T-cell (primary cell): ENCODE measurements at regions not wholly inside any gene's neighbourhood (a gene's known extent, or its start where the extent isn't known, plus 50 kb on each side); places are given as distances from the start of the nearest gene placed in this dataset.

Source experiments
- ATAC-seq, 4 experiments: fragments of 200-7000 bp in 3 of 4; fragments of 150-1000 bp in 1 of 4; cut with Tn5 transposase; replicated peaks in 1 of 4; 1 replicate in 3 of 4; 2 replicates in 1 of 4; pipeline ENCODE4 v1.10.0; 2021; ENCODE audit warnings: moderate library complexity in 3 of 4, mild to moderate bottlenecking in 2 of 4, moderate number of reproducible peaks in 1 of 4
- CTCF ChIA-PET, 2 donors: fragments of 300-600 bp; sonication (Branson Sonifier 250); formaldehyde crosslinking; loops; one replicate each; lab custom pipeline; 2022; ENCODE audit warnings: antibody characterized with exemption in 2 of 2; lab: Charles Lee
- POLR2A ChIA-PET, 2 donors: fragments of 300-600 bp; sonication (Branson Sonifier 250); formaldehyde crosslinking; loops; one replicate each; lab custom pipeline; 2022; ENCODE audit warnings: antibody characterized with exemption in 2 of 2; lab: Charles Lee
- DNase-seq, 35 experiments: peaks; one replicate each; pipeline versions ENCODE4 v3.0.0 to v3.0.0-alpha.2; 2013 to 2023
- H3K27ac ChIP-seq: one replicate; pipeline ENCODE4 v1.5.1; 2013; ENCODE audit warnings: low read length
- H3K27me3 ChIP-seq, 2 experiments: replicated peaks in 1 of 2; 1 replicate in 1 of 2; 2 replicates in 1 of 2; pipeline versions ENCODE4 v1.6.1 to v1.7.0; 2013; ENCODE audit warnings: low read length in 1 of 2, mixed read lengths in 1 of 2; ENCODE audit not compliant: control insufficient read depth in 2 of 2, insufficient read depth in 2 of 2; ENCODE audit errors: extremely low read depth in 1 of 2
- H3K36me3 ChIP-seq, 2 donors: 1 replicate in 1 of 2; 2 replicates in 1 of 2; pipeline versions ENCODE4 v1.6.1 to v1.7.0; 2013; ENCODE audit warnings: low read length in 1 of 2; ENCODE audit not compliant: control insufficient read depth in 2 of 2, insufficient read depth in 1 of 2; ENCODE audit errors: extremely low read depth in 1 of 2
- H3K4me1 ChIP-seq, 2 experiments: 1 replicate in 1 of 2; 2 replicates in 1 of 2; pipeline versions ENCODE4 v1.6.1 to v1.7.0; 2013; ENCODE audit warnings: low read length in 2 of 2, mixed read lengths in 1 of 2; ENCODE audit not compliant: insufficient read depth in 2 of 2, control insufficient read depth in 1 of 2; ENCODE audit errors: extremely low read depth in 1 of 2
- H3K4me3 ChIP-seq, 2 donors: 1 replicate in 1 of 2; 2 replicates in 1 of 2; pipeline versions ENCODE4 v1.5.1 to v1.7.0; 2013; ENCODE audit warnings: mild to moderate bottlenecking in 2 of 2, low read length in 1 of 2, moderate library complexity in 1 of 2; ENCODE audit not compliant: control insufficient read depth in 1 of 2; ENCODE audit errors: extremely low read depth in 1 of 2
- H3K9me3 ChIP-seq: 2 replicates; pipeline ENCODE4 v1.7.0; 2013
- H3K27ac Mint-ChIP-seq, 2 donors: one replicate each; pipeline ENCODE4 v1.8.0; 2020 to 2021; ENCODE audit warnings: mild to moderate bottlenecking in 2 of 2, mixed read lengths in 2 of 2
- H3K27me3 Mint-ChIP-seq, 2 donors: one replicate each; pipeline ENCODE4 v1.8.0; 2021 to 2022; ENCODE audit warnings: mixed read lengths in 2 of 2
- H3K36me3 Mint-ChIP-seq: one replicate; pipeline ENCODE4 v1.8.0; 2021; ENCODE audit warnings: mixed read lengths
- H3K4me1 Mint-ChIP-seq, 3 donors: one replicate each; pipeline ENCODE4 v1.8.0; 2020 to 2022; ENCODE audit warnings: mixed read lengths in 3 of 3, mild to moderate bottlenecking in 1 of 3
- H3K4me3 Mint-ChIP-seq, 3 donors: one replicate each; pipeline ENCODE4 v1.8.0; 2020 to 2022; ENCODE audit warnings: mild to moderate bottlenecking in 3 of 3, mixed read lengths in 3 of 3, moderate library complexity in 3 of 3
- H3K9me3 Mint-ChIP-seq, 3 donors: one replicate each; pipeline ENCODE4 v1.8.0; 2020 to 2022; ENCODE audit warnings: mixed read lengths in 3 of 3
- WGBS: methylation state at CpG from one replicate; pipeline ENCODE4 v1.1.5; 2013; ENCODE audit warnings: missing lambda C conversion rate; ENCODE audit not compliant: insufficient coverage; 5-methylcytosine and 5-hydroxymethylcytosine counted together

DNA sequence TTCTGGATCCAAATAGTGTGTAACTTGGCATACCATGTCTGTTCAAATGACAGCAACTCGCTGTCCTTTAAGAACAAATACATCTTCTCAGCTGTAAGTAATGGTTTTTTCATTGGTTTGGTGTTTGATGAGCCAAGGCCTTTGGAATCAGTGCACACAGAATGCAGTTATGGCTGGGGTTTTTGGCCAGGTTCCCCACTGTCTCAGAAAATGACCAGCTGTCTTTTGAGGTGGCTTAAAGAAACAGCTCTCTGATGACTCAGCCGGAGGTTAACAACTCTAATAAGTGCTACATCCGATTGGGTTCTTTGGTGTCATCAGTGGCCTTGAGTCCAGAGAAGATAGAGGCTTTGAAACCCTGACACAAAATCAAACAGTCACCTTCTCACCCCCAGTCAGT lies 688.4 kb downstream of the REEP3 start:
- Mint-ChIP-seq H3K27ac (no peak overlapping the region), H3K4me1 (no peaks in the 10 kb centered on the region), H3K27me3 (no peaks in the 10 kb centered on the region), H3K9me3 (peaks cover 4 to 22% (median 10%) of the 10 kb centered on the region in 3 donors), H3K4me3 (no peak overlapping the region), H3K36me3 (no peaks in the 10 kb centered on the region)
- no peaks in the 10 kb centered on the region for H3K36me3 ChIP-seq
- H3K9me3 ChIP-seq: peaks cover 4% of the 10 kb centered on the region
- no CpG with 5 or more reads among the region's 3 CpGs for WGBS
- DNase-seq: no peak
- no peaks in the 10 kb centered on the region for H3K27me3 ChIP-seq
- CTCF ChIA-PET: no interaction called here
- H3K4me1 ChIP-seq: no peaks in the 10 kb centered on the region
- no peak for ATAC-seq
- H3K27ac ChIP-seq: no peak overlapping the region
- POLR2A ChIA-PET: no interaction called here
- no peak overlapping the region for H3K4me3 ChIP-seq

DNA sequence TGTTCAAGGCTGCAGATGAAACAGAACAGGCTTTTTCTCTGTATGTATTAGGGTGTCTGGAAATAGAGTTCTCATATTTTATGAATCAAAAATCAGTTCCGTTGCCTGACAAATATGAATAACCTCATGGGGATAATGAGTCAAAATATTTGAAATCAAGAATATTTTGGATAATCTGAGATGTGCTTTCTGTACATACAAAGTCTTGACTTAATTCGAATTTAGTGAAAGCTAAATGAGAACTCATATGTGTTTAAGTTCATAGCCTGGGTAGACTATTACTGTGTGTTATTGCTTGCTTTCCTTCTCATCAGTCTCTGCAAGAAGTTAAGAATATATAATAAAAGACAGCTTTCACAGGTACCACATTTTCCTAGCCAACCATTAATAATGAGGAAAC lies 689.0 kb downstream of the REEP3 start:
- Histone ChIP-seq H3K36me3 (no peaks in the 10 kb centered on the region), H3K27me3 (no peaks in the 10 kb centered on the region), H3K27ac (no peak overlapping the region), H3K4me1 (no peaks in the 10 kb centered on the region), H3K9me3 (peaks cover 4% of the 10 kb centered on the region), H3K4me3 (no peak overlapping the region)
- ChIA-PET POLR2A (no interaction called here), CTCF (no interaction called here)
- Mint-ChIP-seq H3K4me3 (no peak overlapping the region), H3K27me3 (no peaks in the 10 kb centered on the region), H3K36me3 (no peaks in the 10 kb centered on the region), H3K9me3 (peaks cover 4 to 20% (median 10%) of the 10 kb centered on the region in 3 donors), H3K4me1 (no peaks in the 10 kb centered on the region), H3K27ac (no peak overlapping the region)
- ATAC-seq: no peak
- DNase-seq: no peak
- WGBS: no CpG with 5 or more reads among the region's 2 CpGs

DNA sequence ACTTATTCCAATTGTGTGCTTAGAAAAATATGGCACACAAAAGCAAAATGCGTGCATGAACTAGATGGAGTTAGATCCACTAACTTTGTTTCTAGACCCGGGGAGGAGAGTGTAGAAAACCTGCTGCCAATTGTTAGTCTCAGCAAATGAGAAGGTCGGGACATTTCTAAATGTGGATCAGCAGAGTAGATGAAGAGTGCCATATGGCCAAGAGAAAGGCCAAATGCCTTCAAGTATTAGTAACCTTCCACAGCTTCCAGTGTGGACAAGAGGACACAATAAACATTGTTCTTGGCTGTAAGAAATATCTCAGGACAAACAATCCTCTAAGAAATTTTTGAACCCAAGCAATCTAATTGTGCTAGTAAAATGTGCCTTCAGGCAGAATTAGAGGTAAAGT lies 690.3 kb downstream of the REEP3 start:
- H3K9me3 Mint-ChIP-seq: peaks cover 4 to 20% (median 10%) of the 10 kb centered on the region in 3 donors
- no peak overlapping the region for H3K27ac Mint-ChIP-seq
- no peaks in the 10 kb centered on the region for H3K36me3 Mint-ChIP-seq
- H3K27me3 ChIP-seq: no peaks in the 10 kb centered on the region
- H3K4me3 Mint-ChIP-seq: no peak overlapping the region
- ChIA-PET POLR2A (no interaction called here), CTCF (no interaction called here)
- no peak overlapping the region for H3K27ac ChIP-seq
- DNase-seq (no peak), ATAC-seq (no peak)
- H3K27me3 Mint-ChIP-seq: no peaks in the 10 kb centered on the region
- H3K4me1 Mint-ChIP-seq: no peaks in the 10 kb centered on the region
- no peak overlapping the region for H3K4me3 ChIP-seq
- WGBS: 85% methylated on average over 2 of the region's 3 CpGs
- peaks cover 4% of the 10 kb centered on the region for H3K9me3 ChIP-seq
- H3K4me1 ChIP-seq: no peaks in the 10 kb centered on the region
- H3K36me3 ChIP-seq: no peaks in the 10 kb centered on the region

DNA sequence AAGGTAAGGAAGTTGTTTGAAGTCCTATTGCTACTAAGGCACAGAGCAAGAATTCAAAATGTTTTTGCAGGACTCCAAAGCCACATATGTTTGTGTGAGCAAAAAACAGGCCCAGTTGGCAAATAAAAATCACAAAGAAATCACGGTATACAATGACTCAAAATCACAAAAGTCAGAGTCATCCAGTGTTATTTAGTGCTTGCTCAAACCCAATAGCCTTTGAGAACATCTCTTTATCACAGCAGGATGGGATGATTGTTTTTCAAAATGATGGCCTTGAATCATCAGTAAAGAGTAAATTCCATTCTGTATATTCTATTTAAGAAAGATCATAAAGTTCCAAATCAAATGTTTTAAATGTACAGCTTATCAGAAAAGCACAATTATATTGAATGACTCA lies 693.9 kb downstream of the REEP3 start:
- no peaks in the 10 kb centered on the region for H3K4me1 Mint-ChIP-seq
- ChIA-PET POLR2A (no interaction called here), CTCF (no interaction called here)
- H3K36me3 ChIP-seq: no peaks in the 10 kb centered on the region
- no peaks in the 10 kb centered on the region for H3K36me3 Mint-ChIP-seq
- H3K27me3 ChIP-seq: no peaks in the 10 kb centered on the region
- no peak overlapping the region for H3K27ac Mint-ChIP-seq
- H3K27ac ChIP-seq: no peak overlapping the region
- no peak for ATAC-seq
- no peaks in the 10 kb centered on the region for H3K27me3 Mint-ChIP-seq
- H3K9me3 ChIP-seq: peaks cover 4% of the 10 kb centered on the region
- no peak overlapping the region for H3K4me3 ChIP-seq
- H3K4me3 Mint-ChIP-seq: no peak overlapping the region
- H3K9me3 Mint-ChIP-seq: peaks cover 0 to 7% (median 6%) of the 10 kb centered on the region in 3 donors
- no peaks in the 10 kb centered on the region for H3K4me1 ChIP-seq
- 60% methylated on average over 1 of the region's 1 CpG for WGBS
- DNase-seq: no peak

DNA sequence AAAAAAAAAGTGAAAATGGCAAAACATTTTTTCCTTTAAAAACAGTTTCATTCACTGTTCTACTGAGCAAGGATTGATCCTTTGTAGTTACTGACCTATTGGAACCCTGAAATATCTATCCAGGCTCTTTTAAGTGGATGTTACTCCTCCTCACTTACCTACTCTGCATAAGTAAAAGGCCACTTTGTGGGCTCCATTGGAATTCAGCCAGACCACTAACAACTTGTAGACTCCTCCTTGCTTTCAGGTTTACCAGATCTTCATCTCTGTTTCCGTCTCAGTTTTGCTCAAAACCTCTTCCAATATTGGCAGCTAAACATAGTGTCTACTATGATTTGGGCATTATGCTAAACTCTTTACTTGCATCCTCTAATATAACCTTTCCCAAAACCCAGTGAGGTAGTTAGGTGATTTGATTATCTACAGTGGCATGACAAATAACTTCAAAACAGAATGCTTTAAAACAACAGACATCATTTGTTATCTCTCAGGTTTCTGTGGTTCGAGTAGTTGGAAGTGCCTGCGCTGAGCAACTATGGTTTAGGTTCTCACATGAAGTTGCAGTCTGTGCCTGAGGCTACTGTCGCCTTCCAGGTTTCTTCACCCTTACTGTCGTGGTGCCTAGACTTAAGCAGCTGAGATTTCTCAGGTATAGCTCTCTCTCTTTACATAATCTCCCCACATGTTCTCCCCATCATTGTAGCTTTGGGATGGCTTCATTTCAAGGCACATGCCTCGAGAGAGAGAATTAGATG lies 698.2 kb downstream of the REEP3 start:
- Histone ChIP-seq H3K4me1 (no peaks in the 10 kb centered on the region), H3K27me3 (no peaks in the 10 kb centered on the region), H3K36me3 (no peaks in the 10 kb centered on the region), H3K9me3 (no peaks in the 10 kb centered on the region), H3K27ac (no peak overlapping the region), H3K4me3 (no peak overlapping the region)
- Mint-ChIP-seq H3K27me3 (no peaks in the 10 kb centered on the region), H3K27ac (no peak overlapping the region), H3K9me3 (peaks cover 7 to 11% (median 9%) of the 10 kb centered on the region in 3 donors), H3K4me1 (no peaks in the 10 kb centered on the region), H3K4me3 (no peak overlapping the region), H3K36me3 (no peaks in the 10 kb centered on the region)
- DNase-seq (no peak), ATAC-seq (no peak)
- CTCF ChIA-PET: no interaction called here
- 82% methylated on average over 3 of the region's 6 CpGs for WGBS
- POLR2A ChIA-PET: no interaction called here

DNA sequence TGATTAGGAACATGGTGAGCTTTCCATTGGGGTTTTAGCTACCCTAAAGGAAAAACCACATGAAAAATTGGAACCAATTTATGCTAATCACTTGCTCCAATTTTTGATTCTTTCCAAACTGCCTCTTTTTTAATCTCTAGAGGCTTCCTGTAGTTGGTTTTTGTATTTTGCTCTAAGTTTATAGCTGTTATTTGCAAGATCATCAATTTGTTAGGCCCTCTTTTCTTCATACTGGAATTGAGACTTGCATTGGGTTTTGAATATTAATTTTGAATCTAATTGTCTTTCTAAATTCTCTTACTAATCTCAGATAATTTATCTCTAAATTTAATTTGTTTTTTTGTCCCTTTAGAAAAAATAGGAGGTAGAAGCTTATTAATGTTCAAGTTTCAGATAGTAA lies 713.3 kb downstream of the REEP3 start:
- H3K4me1 ChIP-seq: no peaks in the 10 kb centered on the region
- H3K27me3 Mint-ChIP-seq: no peaks in the 10 kb centered on the region
- peaks cover 0 to 19% (median 0%) of the 10 kb centered on the region in 3 donors for H3K9me3 Mint-ChIP-seq
- DNase-seq: no peak
- no peak overlapping the region for H3K27ac ChIP-seq
- no peaks in the 10 kb centered on the region for H3K4me1 Mint-ChIP-seq
- H3K4me3 Mint-ChIP-seq: no peak overlapping the region
- H3K27me3 ChIP-seq: no peaks in the 10 kb centered on the region
- H3K27ac Mint-ChIP-seq: no peak overlapping the region
- no peak overlapping the region for H3K4me3 ChIP-seq
- H3K9me3 ChIP-seq: no peaks in the 10 kb centered on the region
- ChIA-PET POLR2A (no interaction called here), CTCF (interaction anchor here in 1 of 2 donors (0.7 kb wide), 1 partner anchor 386 kb away, joined by 3 read pairs; no protein-coding TSS in a partner anchor)
- no peaks in the 10 kb centered on the region for H3K36me3 Mint-ChIP-seq
- ATAC-seq: no peak
- no peaks in the 10 kb centered on the region for H3K36me3 ChIP-seq

DNA sequence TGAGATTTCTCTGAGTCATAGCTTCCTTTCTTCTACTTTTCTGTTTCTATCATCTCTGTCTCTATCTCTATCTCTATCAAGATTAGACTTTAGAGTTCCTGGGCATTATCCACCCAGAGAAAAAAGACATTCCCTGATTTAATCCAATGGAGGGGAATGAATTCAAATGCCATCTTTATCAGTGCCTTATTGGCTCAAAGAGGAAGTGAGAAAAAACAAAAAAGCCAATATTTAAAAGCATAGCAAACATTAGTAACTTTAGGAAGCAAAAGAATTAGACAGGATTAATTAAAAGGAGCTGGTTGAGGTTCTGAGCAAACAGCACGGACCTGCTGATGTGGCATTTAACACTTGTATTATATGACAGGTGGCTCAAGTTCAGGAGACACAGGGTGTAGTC lies 736.5 kb downstream of the REEP3 start:
- ATAC-seq: no peak
- no peak overlapping the region for H3K4me3 Mint-ChIP-seq
- no peak for DNase-seq
- Histone ChIP-seq H3K9me3 (no peaks in the 10 kb centered on the region), H3K27ac (no peak overlapping the region), H3K36me3 (no peaks in the 10 kb centered on the region), H3K4me1 (no peaks in the 10 kb centered on the region), H3K27me3 (no peaks in the 10 kb centered on the region), H3K4me3 (no peak overlapping the region)
- no peaks in the 10 kb centered on the region for H3K36me3 Mint-ChIP-seq
- H3K27me3 Mint-ChIP-seq: no peaks in the 10 kb centered on the region
- POLR2A ChIA-PET: no interaction called here
- CTCF ChIA-PET: no interaction called here
- H3K9me3 Mint-ChIP-seq: no peaks in the 10 kb centered on the region
- WGBS: 75% methylated on average over 1 of the region's 1 CpG
- H3K27ac Mint-ChIP-seq: no peak overlapping the region
- H3K4me1 Mint-ChIP-seq: no peaks in the 10 kb centered on the region
